GM04504 (cell line): ENCODE measurements at regions not wholly inside any gene's neighbourhood (a gene's known extent, or its start where the extent isn't known, plus 50 kb on each side); places are given as distances from the start of the nearest gene placed in this dataset.
A peak's percentile ranks its signal among the peaks of the same experiment; 100 is the strongest.
"Not testable (repeated sequence)": the region's sequence is repeated elsewhere in the genome, so short reads cannot be mapped to it uniquely, and the experiment has no call there.

ENCODE experiments used
- DNase-seq: peaks from one replicate; pipeline ENCODE4 v3.0.0-alpha.2; 2012; ENCODE audit warnings: low read depth

DNA sequence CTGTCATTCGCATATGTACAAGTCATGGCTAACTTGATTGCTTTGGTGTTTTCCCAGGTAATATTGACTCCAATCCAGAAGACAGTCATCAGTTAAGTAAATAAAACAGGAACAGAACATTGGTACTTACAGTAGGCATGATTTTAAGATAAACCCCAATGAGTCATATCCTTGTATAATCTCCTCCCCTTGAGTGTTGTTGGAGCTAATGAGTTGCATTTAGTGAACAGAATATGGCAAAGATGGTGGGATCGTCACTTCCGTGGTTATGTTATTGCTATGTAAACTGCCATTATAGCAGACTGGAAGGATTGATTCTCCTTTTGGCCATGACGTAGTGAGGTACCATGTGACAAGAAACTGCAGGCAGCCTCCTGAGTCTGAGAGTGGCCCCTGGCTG is 102.2 kb downstream of the TMX1 start:
- no peak for DNase-seq

DNA sequence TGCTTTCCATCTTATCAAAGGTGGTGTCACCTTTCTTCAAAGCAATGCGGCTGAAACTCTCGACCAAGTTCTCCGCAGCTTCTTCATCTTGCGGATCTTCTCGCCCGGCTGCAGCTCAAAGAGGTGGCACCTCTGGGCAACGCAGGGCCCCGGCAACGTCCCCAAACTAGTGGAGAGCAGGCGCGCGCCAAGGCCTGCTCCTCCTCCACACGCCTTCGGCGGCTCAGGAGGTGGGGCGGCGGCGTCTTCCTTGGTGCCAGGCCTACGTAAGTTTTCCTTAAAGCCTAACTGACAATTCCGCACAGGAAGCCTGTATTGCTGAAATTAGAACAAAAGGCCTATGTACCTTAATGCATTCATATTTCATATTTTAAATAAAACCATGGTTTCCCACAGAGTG is 112.0 kb downstream of the TMX1 start:
- no peak for DNase-seq

DNA sequence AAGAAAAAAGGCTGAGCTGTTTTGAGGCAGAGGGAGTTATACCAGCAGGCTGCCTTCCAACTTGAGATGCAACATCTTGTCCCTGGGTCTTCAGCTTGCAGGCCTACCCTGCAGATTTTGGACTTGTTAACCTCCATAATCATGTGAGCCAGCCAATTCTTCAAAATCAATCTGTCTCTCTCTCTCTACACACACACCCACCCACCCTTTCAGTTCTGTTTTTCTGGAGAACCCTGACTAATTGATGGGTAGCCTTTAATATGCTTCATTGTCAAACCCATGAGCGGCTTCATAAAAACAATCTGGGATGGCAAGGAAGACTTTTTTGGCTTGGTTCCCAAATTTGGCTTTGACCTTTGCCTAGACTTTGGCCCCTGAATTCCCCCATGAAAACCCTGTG is 113.9 kb downstream of the TMX1 start:
- DNase-seq: no peak

DNA sequence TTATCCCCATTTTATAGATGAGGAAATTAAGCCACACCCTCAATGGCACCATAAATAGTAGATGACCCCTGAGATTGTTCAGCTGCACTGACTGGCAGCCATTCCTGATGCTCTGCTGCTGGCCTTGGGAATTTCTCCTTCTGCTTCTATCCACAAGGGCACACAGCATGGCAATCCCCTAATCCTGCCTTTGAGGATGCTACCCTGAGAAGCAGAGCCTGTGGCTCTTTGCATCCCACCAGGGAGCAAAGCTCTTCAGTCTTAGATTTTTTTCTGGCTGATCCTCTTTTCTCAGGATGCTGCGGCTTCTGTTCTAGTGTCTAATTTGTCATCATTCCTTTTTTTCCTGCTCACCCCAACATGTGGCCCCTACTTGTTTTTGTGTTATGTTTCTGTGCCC is 114.8 kb downstream of the TMX1 start:
- no peak for DNase-seq

DNA sequence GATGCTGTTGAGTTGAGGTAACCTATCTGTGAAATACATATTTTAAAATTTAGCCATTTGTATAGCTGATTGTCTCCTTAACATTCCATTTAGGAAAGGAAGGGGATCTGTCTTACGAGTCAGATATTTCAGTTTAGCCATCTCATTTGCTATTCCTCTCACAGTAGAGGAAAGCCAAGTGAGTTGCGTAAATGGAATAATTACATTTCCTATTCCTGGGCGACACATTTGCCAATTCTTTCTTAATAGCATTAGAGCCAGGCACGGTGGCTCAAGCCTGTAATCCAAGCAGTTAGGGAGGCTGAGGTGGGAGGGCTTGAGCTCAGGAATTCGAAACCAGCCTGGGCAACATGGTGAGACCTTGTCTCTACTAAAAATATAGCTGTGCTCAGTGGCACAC is 116.3 kb downstream of the TMX1 start:
- DNase-seq: no peak

DNA sequence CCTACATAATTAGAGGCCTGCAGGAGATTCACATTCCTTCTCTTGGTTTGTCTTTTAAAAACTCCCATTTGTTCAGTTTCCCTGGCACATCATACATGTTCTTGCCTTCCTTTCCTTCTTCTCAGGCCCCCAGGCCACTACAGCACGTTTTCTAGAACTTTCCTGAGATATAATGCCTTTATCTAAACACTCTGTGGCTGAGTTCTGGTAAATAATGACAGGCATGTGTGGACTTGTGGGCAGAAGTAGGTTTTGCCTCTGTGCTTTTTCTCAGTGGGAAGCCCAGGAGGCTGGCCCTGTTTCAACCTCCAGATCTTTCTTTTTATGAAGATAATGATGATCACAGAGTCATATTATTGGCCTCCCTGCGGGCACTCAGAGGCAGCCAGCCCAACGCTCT is 117.2 kb downstream of the TMX1 start:
- no peak for DNase-seq

DNA sequence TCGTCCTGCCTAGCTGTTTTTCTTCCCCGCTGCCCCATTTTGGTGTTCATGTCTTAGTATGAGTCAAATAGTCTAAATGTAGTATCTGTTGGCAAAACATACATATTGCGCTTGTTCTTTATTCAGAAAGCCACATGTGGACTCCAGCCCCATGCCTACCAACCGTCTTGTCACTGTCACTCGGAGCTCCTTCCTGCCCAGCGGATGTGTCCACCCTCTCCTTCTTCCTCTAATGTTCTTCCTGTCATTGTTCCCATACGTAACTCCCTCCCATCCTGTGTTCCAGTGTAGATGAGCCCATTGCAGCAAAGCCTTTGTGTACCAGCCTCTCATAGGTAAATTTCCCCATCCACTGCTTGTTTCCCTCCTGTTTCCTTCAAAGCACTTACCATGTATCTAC is 120.5 kb downstream of the TMX1 start:
- DNase-seq: no peak

DNA sequence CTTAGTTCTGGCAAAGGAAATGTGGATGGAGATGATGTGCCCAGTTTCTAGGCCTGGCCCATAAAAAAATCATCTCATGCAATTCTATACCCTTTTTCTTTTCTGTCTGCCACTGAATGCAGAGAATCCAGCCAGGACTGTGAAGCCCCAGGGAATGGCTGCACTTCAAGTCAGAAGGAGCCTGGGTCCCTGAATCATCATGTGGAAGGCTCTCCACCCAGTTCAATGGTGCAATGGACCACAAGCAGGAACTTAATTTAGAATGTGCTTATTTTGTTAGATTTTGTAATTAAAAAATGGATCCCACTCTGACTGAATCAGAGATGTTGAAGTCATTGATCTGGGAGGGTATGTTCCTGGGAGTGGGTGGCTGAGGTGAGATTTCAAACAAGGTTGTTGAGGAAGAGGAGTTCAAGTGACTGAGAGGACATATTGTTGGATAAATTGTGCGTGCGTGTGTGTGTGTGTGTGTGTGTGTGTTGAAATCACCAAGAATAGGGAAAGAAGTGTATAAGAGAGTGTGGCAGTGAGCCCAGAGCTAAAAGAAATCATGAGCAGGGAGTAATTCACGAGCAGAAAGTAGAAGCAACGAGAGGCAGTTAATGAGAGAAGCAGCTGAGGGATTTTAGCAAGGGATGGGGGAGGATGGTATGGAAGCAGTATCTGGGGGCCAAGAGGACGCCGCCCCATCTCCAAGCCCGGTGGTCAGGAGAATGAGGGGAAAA is 125.4 kb downstream of the TMX1 start:
- no peak for DNase-seq

DNA sequence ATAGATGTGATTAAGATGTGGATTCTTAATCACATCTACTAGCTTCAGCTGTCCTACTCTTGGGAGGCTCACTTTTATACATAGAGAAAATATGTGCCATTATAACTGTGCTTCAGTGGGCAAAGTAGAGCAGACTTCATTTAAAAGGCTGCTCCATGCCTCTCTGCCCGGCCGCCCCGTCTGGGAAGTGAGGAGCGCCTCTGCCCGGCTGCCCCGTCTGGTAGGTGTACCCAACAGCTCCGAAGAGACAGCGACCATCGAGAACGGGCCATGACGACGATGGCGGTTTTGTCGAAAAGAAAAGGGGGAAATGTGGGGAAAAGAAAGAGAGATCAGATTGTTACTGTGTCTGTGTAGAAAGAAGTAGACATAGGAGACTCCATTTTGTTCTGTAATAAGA is 126.4 kb downstream of the TMX1 start:
- DNase-seq: not testable (repeated sequence)

DNA sequence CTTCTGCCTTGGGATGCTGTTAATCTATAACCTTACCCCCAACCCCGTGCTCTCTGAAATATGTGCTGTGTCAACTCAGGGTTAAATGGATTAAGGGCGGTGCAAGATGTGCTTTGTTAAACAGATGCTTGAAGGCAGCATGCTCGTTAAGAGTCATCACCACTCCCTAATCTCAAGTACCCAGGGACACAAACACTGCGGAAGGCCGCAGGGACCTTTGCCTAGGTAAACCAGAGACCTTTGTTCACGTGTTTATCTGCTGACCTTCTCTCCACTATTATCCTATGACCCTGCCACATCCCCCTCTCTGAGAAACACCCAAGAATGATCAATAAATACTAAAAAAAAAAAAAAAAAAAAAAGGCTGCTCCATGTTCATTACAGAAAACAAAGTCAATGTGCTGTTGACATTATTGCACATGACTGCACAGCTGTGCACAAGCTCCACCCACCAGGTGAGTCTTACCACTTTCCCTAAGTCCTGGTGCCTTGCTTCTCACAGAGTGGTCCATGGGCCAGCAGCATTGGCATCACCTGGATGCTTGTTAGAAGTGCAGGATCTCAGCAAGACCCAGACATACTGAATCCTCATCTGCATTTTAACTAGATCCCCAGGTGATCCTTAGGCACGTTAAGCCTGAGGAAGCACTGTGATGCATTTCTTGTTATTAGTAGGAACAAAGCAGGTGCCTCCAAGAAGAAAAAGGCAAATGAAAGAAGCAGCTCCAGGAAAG is 127.0 kb downstream of the TMX1 start:
- DNase-seq: not testable (repeated sequence)

DNA sequence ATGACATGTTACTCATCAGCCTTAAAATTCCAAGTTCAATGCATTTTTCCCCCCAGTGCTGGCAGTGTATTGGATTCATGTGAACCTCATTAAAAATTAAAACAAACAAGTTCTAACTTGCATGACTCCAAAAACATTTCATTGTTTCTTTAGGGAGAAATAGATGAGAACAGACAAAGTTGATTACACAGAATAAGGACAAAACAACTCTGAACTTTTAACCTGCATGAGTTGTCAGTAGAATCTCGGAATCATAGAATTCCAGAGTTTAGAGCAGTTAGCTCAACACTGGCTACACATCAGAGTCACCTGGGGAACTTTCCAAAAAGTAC is 127.5 kb downstream of the TMX1 start:
- peak; percentile 81 for DNase-seq

DNA sequence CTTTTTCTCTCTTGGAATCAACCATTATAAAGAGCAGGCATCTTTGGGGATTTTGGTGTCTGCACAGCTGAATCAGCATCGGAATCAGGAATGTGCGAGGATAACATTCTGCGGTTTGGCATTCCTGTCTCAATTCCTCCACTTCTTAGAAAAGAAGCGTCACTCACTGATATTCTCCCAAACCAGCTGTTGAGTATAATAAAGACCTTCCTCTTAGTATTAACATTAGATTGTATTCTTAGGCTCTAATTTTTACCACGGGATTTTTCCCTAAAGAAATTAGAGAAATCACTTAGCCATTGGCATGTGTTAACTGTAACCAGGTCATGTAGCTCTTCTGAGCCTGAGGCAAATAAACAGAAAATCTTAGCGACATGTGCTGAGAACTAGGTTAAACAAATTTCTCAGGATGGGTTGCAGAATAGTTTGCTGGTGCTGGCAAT is 128.7 kb downstream of the TMX1 start:
- DNase-seq: peak; percentile 82

DNA sequence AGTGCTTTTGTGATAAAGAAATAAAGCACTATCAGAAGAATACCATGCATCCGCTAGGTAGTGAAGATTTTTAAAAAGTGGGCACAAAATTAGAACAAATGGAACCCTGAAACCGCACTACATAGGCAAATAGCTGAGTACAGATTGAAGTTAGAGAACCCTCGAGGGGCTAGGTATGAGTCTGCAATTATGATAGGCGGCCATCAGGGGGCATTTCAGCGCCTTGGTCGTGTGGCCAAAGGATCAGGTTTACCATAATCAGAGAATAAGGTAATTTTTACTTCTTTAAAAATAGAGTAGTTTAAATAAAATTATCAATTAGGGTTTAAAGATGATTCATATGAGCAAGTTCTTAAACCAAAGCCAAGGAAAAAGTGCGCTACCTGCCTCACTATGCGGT is 129.8 kb downstream of the TMX1 start:
- no peak for DNase-seq

DNA sequence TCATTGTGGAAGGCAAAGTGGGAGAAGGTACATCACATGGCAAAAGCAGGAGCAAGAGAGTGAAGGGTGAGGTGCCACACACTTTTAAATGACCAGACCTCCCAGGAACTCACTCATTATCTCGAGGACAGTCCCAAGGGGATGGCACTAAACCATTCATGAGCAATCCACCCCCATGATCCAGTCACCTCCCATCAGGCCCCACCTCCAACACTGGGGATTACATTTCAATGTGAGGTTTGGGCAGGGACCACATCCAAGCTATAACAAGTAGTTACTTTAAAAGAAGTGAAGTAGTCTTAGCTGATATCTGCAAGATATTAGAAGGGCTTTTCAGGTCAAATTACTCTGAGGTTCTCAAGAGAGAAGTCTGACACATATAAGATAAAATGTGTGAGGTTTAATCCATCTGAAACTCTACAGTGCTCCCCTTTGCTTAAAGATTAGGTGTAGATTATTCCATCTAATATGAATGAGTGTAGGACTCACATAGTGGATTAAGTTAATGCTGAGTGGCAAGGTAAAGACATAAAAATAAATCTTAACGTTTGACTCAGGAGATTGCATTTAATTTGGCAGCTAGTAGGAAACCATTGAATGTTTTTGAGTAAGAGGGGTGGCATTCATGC is 130.8 kb downstream of the TMX1 start:
- no peak for DNase-seq

DNA sequence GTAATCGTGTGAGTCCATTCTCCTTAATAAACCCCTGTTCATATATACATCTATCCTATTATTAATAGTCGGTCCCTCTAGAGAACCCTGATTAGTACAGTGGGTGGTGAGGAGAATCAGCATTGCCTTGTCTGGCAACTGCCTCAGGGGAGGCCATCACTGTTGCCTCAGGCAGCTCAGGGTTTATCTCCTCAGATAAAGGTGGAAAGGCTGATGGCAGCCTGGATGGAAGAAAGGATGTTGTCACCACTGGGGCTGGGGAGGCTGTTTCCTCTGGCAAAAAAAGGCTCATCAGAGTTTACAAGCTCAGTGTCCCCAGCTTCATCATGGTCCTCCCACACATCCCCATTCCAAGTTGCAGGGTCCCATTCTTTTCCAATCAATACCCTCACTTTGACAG is 137.1 kb downstream of the TMX1 start:
- not testable (repeated sequence) for DNase-seq

DNA sequence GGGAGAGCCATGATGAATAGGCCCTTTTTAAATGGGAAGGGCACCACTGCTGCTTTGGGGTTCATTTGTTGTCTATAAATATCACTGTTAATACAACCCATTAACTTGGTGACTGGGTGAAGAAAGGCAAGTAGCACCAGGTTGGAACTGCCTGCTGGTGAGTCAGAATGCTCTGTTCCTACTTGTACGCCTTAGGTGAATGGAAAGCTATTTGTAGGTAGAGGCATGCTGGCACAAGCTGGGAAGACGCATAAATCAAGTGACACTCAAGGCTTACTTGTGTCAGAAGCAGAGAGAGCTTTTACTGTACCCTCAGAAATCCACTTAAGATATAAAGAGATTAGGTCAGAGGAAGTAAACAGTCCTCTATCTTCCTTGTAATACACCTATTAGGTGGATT is 142.5 kb downstream of the TMX1 start:
- no peak for DNase-seq

DNA sequence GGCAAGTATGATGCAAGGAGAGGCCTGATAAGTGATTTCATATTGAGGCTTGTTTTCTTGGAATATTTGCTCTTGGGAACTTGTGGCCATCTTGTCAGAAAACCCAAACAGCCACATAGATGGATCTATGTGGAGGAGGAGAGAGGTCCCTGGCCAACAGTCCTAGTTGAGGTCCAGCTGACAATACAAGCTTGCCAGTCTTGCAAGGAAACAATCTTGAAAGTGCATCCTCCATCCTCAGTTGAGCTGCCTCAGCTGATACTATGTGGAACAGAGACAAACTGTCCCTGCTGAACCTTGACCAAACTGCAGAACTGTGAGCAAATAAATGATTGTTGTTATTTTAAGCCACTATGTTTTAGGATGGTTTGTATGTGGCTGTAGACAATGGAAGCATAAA is 146.4 kb downstream of the TMX1 start:
- no peak for DNase-seq

DNA sequence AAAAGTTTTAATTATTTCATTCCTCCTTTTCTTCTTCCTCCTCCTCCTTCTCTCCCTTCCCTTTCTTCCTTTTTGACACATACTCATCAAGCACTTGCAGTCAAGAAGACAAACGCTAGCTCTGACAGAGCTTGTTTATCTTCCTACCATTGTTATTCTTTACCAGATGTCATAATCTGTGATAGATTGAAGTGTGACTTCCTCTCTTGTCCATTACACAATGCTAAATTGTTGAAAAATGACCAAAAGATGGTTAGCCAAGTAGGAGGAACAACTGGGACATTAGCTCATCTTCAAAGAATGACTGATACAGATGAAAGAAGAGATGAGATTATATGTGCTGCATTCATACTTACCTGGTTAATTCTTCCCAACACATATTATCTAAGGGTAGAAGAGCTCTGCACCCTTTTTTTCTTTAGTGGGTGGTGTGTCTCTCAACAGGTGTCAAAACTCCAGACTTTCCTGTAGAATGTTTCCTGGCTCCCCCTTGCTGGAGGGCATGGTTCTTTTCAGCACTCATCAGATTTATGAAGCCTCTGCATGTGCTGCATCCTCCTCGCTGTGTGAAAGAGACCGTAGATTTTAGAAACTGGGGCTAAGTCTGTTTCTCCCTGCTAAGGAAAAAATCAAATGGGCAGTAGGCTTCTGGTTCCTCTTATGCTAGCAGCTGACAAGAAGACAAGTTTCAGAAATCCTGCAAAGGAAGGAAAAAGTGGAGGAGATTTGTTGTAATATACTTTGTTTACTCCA is 147.1 kb downstream of the TMX1 start:
- peak; percentile 42 for DNase-seq

DNA sequence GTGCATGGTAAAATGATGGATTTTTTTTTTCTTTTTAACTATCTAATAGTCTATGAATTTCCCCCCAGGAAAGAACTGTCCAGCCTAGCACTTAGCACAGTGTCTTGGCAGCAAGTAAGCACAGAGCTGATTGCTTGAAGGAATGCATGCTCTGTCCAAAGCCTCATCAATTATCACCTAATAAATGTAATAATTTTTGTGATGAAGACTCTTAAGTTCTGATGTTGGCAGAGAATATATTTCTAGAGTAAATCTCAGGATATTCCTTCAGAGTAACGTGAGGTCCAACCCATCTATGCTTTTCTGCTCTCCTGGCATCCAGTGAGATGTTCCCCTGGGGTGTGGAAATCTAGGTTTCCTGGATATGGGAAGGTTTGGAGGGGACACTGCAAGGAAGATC is 152.4 kb downstream of the TMX1 start:
- no peak for DNase-seq

DNA sequence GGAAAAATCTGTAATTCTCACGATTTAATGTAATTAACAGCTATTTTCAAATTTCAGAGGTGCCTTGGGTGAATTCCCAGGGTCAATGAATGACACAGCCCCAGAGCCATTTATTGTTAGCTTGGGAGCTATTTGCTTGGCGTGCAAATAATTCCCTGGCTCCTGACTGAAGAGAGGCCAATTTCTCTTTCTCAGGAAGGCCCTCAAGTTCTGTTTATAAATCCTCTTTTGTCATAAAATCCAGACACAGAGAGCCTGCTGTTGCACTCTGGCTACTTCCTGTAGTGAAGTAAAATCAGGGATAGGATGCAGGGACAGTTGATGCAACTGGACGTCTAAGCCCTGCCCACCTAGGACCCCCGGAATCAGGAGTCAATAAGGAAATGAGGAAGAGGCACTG is 154.3 kb downstream of the TMX1 start:
- peak; percentile 92 for DNase-seq

DNA sequence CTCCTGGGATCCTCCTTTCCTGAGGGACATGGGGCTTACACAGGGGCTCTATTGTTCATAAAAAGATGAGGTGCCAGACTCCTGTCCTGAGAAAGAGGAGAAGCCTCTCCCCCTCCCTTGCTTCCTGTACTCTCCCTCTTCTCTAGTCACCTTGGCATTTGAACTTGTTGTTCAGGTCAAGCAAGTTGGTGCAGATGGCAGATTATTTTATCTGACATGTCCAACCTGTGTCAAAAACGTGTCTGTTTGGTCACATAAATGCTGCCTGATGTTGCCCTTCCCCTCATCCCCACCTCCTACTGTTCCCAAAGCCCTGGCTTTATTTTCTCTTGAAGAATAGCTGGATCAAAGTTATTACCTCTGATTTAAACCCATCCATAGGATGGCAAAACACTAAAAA is 154.8 kb downstream of the TMX1 start:
- no peak for DNase-seq

DNA sequence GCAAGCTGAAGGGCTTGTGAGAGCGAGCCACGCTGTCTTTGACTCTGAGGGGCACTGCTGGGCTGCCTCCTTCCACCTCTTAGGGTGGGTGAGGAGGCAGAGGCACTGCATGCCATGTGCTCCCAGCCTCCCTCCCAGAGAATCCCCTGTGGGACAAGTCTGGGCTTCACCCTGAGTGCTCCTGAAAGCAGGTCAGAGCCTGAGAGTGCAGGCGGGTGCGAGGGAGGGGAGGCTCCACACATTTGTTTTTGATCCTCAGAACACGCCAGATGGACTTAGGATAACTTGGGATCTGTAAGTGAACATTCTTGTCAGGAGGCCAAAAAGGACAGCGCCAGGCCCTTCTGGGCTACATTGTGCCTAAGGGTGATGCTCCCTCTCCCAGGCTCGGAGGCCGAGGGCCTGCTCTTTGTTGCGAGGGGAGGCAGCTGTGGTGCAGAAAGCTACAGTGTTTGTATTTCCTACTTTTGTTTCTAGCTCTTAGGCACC is 155.4 kb downstream of the TMX1 start:
- peak; percentile 97 for DNase-seq
